NB4 (cell line): ENCODE measurements at regions not wholly inside any gene's neighbourhood (a gene's known extent, or its start where the extent isn't known, plus 50 kb on each side); places are given as distances from the start of the nearest gene placed in this dataset.

ENCODE experiments used
- POLR2A ChIP-seq: IDR thresholded peaks from 2 replicates; pipeline ENCODE4 v1.6.1; 2011; ENCODE audit warnings: mild to moderate bottlenecking; ENCODE audit not compliant: insufficient read length; ENCODE audit errors: extremely low read depth
- TF ChIP-seq, protein P1 (sequence below): IDR thresholded peaks from one replicate; pipeline ENCODE4 v1.5.1; 2012; ENCODE audit warnings: low read depth, low read length

DNA sequence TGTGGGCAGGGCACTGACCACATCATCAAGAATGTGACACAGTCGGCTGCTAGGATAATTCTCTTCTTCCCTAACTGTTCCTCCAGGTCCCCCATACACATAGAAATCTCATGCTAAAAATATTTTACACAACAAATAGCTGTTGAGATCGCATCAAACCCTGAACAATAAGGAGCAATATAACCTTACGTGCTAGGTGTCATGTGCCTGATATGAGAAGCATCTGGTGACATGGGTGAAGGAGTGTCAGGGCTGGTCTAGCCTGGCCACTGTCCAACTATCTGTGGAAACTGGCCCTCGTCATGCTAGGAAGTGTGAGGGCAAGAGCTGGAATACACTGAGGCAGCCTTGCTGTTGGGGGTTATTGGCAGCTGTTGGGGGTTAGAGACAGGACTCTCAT, 167.3 kb upstream of the PGRMC2 start:
- TF ChIP-seq, protein P1, sequence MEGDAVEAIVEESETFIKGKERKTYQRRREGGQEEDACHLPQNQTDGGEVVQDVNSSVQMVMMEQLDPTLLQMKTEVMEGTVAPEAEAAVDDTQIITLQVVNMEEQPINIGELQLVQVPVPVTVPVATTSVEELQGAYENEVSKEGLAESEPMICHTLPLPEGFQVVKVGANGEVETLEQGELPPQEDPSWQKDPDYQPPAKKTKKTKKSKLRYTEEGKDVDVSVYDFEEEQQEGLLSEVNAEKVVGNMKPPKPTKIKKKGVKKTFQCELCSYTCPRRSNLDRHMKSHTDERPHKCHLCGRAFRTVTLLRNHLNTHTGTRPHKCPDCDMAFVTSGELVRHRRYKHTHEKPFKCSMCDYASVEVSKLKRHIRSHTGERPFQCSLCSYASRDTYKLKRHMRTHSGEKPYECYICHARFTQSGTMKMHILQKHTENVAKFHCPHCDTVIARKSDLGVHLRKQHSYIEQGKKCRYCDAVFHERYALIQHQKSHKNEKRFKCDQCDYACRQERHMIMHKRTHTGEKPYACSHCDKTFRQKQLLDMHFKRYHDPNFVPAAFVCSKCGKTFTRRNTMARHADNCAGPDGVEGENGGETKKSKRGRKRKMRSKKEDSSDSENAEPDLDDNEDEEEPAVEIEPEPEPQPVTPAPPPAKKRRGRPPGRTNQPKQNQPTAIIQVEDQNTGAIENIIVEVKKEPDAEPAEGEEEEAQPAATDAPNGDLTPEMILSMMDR = no peak
- TF ChIP-seq POLR2A = no peak
